HepG2 (cell line): ENCODE measurements at regions not wholly inside any gene's neighbourhood (a gene's known extent, or its start where the extent isn't known, plus 50 kb on each side); places are given as distances from the start of the nearest gene placed in this dataset.

Source experiments
- CTCF ChIP-seq: sonication (generic); formaldehyde crosslinking; IDR thresholded peaks from 2 replicates; pipeline ENCODE4 v1.5.0; 2020; ENCODE audit warnings: mild to moderate bottlenecking, missing genetic modification reagents, moderate library complexity
- EZH2 ChIP-seq: conservative IDR thresholded peaks from 2 replicates; pipeline ENCODE4 v1.6.1; 2012; ENCODE audit warnings: mild to moderate bottlenecking, low read depth, low read length, moderate library complexity
- FOXA1 ChIP-seq, 2 experiments: fragments of 450-650 bp in 1 of 2; sonication (generic) in 1 of 2; formaldehyde crosslinking in 1 of 2; IDR thresholded peaks; 2 replicates each; pipeline versions ENCODE4 v1.4.0 to v1.6.1; 2016 to 2020; ENCODE audit warnings: missing genetic modification reagents in 1 of 2
- GZF1 ChIP-seq: sonication (generic); formaldehyde crosslinking; IDR thresholded peaks from 2 replicates; pipeline ENCODE4 v1.5.1; 2020; ENCODE audit warnings: mild to moderate bottlenecking, missing genetic modification reagents
- MZF1 ChIP-seq: sonication (generic); formaldehyde crosslinking; IDR thresholded peaks from 2 replicates; pipeline ENCODE4 v1.8.1; 2023; ENCODE audit warnings: mild to moderate bottlenecking, missing genetic modification reagents, borderline replicate concordance
- PCBP2 ChIP-seq: fragments of 200-400 bp; formaldehyde crosslinking; optimal IDR thresholded peaks from 2 replicates; pipeline ENCODE3; 2018; ENCODE audit warnings: low read length, low read depth; ENCODE audit not compliant: poor library complexity, severe bottlenecking
- PHF20 ChIP-seq: sonication (generic); formaldehyde crosslinking; IDR thresholded peaks from 2 replicates; pipeline ENCODE4 v1.5.0; 2020; ENCODE audit warnings: mild to moderate bottlenecking, missing genetic modification reagents
- RFX1 ChIP-seq: fragments of 450-650 bp; IDR thresholded peaks from 2 replicates; pipeline ENCODE4 v1.6.1; 2017
- SP1 ChIP-seq, 2 experiments: fragments of 450-650 bp in 1 of 2; sonication (generic) in 1 of 2; formaldehyde crosslinking in 1 of 2; IDR thresholded peaks; 2 replicates each; pipeline versions ENCODE4 v1.4.0 to v1.6.1; 2016 to 2020; ENCODE audit warnings: missing genetic modification reagents in 1 of 2
- TAF1 ChIP-seq: sonication (generic); formaldehyde crosslinking; IDR thresholded peaks from 2 replicates; pipeline ENCODE4 v1.4.0; 2020; ENCODE audit warnings: missing genetic modification reagents
- ZNF639 ChIP-seq: conservative IDR thresholded peaks from 2 replicates; pipeline ENCODE4 v1.6.1; 2018; ENCODE audit warnings: missing genetic modification reagents
- ZNF768 ChIP-seq: sonication (generic); formaldehyde crosslinking; IDR thresholded peaks from 2 replicates; pipeline ENCODE4 v1.4.0; 2020; ENCODE audit warnings: missing genetic modification reagents

GRCh38 chr1:73205294-73205973 lies 923.1 kb upstream of the NEGR1 start:
- TF ChIP-seq GZF1 (no peak), TAF1 (CRISPR knock-in tag) (no peak), MZF1 (CRISPR knock-in tag) (no peak), ZNF768 (no peak), ZNF639 (CRISPR knock-in tag) (no peak), SP1 (IDR thresholded peaks at IDR 0.05) (no peak), SP1 (CRISPR knock-in tag; IDR thresholded peaks at IDR 0.05) (no peak), EZH2 (no peak), FOXA1 (IDR thresholded peaks at IDR 0.05) (no peak), FOXA1 (CRISPR knock-in tag; IDR thresholded peaks at IDR 0.05) (no peak), PCBP2 (no peak), RFX1 (no peak), PHF20 (CRISPR knock-in tag) (no peak), CTCF (CRISPR knock-in tag) (no peak)
